ENCODE measurements at regions not wholly inside any gene's neighbourhood (a gene's known extent, or its start where the extent isn't known, plus 50 kb on each side); places are given as distances from the start of the nearest gene placed in this dataset.

- Histone ChIP-seq H2AFZ (ENCODE audit: low read depth, low read length) (no peak overlapping the region), H4K20me1 (ENCODE audit: insufficient read depth, low read length) (no peaks in the 10 kb centered on the region), H3K4me1 (ENCODE audit: insufficient read depth, low read length) (no peaks in the 10 kb centered on the region), H3K4me3 (ENCODE audit: low read depth in 1 of 2, low read length in 2 of 2) (no peak overlapping the region), H3K27me3 (ENCODE audit: insufficient read depth, low read length, poor library complexity) (no peaks in the 10 kb centered on the region), H3K36me3 (ENCODE audit: insufficient read depth, low read length) (no peaks in the 10 kb centered on the region), H3K9ac (ENCODE audit: low read depth, low read length) (no peak overlapping the region), H3K9me3 (ENCODE audit: insufficient read depth, low read length, severe bottlenecking) (no peaks in the 10 kb centered on the region), H3K4me2 (ENCODE audit: insufficient read depth, low read length) (no peak overlapping the region), H3K79me2 (ENCODE audit: insufficient read depth, low read length) (no peaks in the 10 kb centered on the region), H3K27ac (ENCODE audit: low read length) (no peak overlapping the region)
- ATAC-seq (ENCODE audit: insufficient read depth, low read depth) (no peak), DNase-seq (no peak)
- no peak for TF ChIP-seq CTCF (IDR thresholded peaks at IDR 0.05; ENCODE audit: borderline replicate concordance, extremely low read depth, low read length, poor library complexity, severe bottlenecking)
- no peak for TF ChIP-seq EZH2 (IDR thresholded peaks at IDR 0.05; ENCODE audit: borderline replicate concordance, low read depth, low read length, severe bottlenecking)
These were observed 604.4 kb downstream of the SLC6A15 start for GRCh38 chr12:84308211-84308610.

DNA sequence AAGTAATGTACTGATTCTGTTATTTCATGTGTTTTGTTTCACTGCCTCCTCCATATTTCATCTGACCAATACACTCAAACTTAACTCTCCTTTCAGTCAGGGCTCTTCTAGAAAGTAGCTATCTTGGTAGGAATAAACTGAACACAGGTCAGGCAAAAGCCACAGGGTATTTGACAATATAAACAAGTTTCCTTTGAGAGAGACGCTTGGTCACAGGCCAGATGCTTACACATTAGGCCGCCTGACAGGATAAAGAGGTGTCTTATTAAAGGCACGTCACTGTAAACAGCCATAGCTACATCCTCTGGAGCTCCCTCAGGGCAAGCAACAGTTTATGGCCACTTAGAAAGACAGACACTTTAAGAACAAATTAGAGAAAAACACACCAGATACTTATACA, 607.5 kb downstream of the SLC6A15 start:
- Histone ChIP-seq H3K27me3 (ENCODE audit: insufficient read depth, low read length, poor library complexity) (no peaks in the 10 kb centered on the region), H2AFZ (ENCODE audit: low read depth, low read length) (no peak overlapping the region), H3K9ac (ENCODE audit: low read depth, low read length) (no peak overlapping the region), H3K27ac (ENCODE audit: low read length) (no peak overlapping the region), H3K4me2 (ENCODE audit: insufficient read depth, low read length) (no peak overlapping the region), H3K36me3 (ENCODE audit: insufficient read depth, low read length) (no peaks in the 10 kb centered on the region), H3K79me2 (ENCODE audit: insufficient read depth, low read length) (no peaks in the 10 kb centered on the region), H3K4me1 (ENCODE audit: insufficient read depth, low read length) (no peaks in the 10 kb centered on the region), H4K20me1 (ENCODE audit: insufficient read depth, low read length) (no peaks in the 10 kb centered on the region), H3K4me3 (ENCODE audit: low read depth in 1 of 2, low read length in 2 of 2) (no peak overlapping the region), H3K9me3 (ENCODE audit: insufficient read depth, low read length, severe bottlenecking) (no peaks in the 10 kb centered on the region)
- ATAC-seq (ENCODE audit: insufficient read depth, low read depth) (no peak), DNase-seq (no peak)
- no peak for TF ChIP-seq CTCF (IDR thresholded peaks at IDR 0.05; ENCODE audit: borderline replicate concordance, extremely low read depth, low read length, poor library complexity, severe bottlenecking)

DNA sequence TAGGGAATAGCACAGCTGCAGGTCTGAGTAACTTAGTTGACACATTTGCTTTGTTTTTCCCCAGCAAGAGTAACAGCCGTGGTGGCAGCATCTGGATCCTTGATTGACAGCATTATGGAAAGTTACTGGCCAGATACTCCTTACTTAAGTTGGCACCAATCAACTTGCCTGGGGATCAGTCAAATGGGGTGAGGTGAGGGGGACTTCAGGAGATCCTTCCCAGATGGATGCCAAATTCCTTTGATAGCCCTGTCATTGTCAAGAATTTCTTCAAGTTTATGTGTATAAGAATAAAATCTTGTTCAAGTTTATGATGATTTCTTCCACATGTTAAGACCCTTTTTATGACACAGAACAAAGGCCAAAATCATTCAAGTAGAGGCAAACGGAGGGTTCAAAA, 618.4 kb downstream of the SLC6A15 start:
- no peaks in the 10 kb centered on the region for H3K4me1 ChIP-seq (ENCODE audit: insufficient read depth, low read length)
- no peaks in the 10 kb centered on the region for H3K36me3 ChIP-seq (ENCODE audit: insufficient read depth, low read length)
- no peak overlapping the region for H3K4me3 ChIP-seq (ENCODE audit: low read depth in 1 of 2, low read length in 2 of 2)
- H3K4me2 ChIP-seq (ENCODE audit: insufficient read depth, low read length) = no peak overlapping the region
- H3K27me3 ChIP-seq (ENCODE audit: insufficient read depth, low read length, poor library complexity) = no peaks in the 10 kb centered on the region
- H3K9ac ChIP-seq (ENCODE audit: low read depth, low read length) = no peak overlapping the region
- H3K9me3 ChIP-seq (ENCODE audit: insufficient read depth, low read length, severe bottlenecking) = no peaks in the 10 kb centered on the region
- H2AFZ ChIP-seq (ENCODE audit: low read depth, low read length) = no peak overlapping the region
- TF ChIP-seq CTCF (IDR thresholded peaks at IDR 0.05; ENCODE audit: borderline replicate concordance, extremely low read depth, low read length, poor library complexity, severe bottlenecking) (no peak), EZH2 (IDR thresholded peaks at IDR 0.05; ENCODE audit: borderline replicate concordance, low read depth, low read length, severe bottlenecking) (no peak)
- H3K79me2 ChIP-seq (ENCODE audit: insufficient read depth, low read length) = no peaks in the 10 kb centered on the region
- H4K20me1 ChIP-seq (ENCODE audit: insufficient read depth, low read length) = no peaks in the 10 kb centered on the region
- ATAC-seq (ENCODE audit: insufficient read depth, low read depth) = no peak
- DNase-seq = no peak
- H3K27ac ChIP-seq (ENCODE audit: low read length) = no peak overlapping the region

GRCh38 chr12:84290168-84290567, 622.4 kb downstream of the SLC6A15 start:
- Histone ChIP-seq H3K9me3 (ENCODE audit: insufficient read depth, low read length, severe bottlenecking) (no peaks in the 10 kb centered on the region), H3K27me3 (ENCODE audit: insufficient read depth, low read length, poor library complexity) (no peaks in the 10 kb centered on the region), H3K4me1 (ENCODE audit: insufficient read depth, low read length) (no peaks in the 10 kb centered on the region), H3K9ac (ENCODE audit: low read depth, low read length) (no peak overlapping the region), H3K27ac (ENCODE audit: low read length) (no peak overlapping the region), H3K79me2 (ENCODE audit: insufficient read depth, low read length) (no peaks in the 10 kb centered on the region), H2AFZ (ENCODE audit: low read depth, low read length) (no peak overlapping the region), H4K20me1 (ENCODE audit: insufficient read depth, low read length) (no peaks in the 10 kb centered on the region), H3K36me3 (ENCODE audit: insufficient read depth, low read length) (no peaks in the 10 kb centered on the region), H3K4me2 (ENCODE audit: insufficient read depth, low read length) (no peak overlapping the region), H3K4me3 (ENCODE audit: low read depth in 1 of 2, low read length in 2 of 2) (no peak overlapping the region)
- no peak for DNase-seq
- ATAC-seq (ENCODE audit: insufficient read depth, low read depth) = no peak
- no peak for TF ChIP-seq EZH2 (IDR thresholded peaks at IDR 0.05; ENCODE audit: borderline replicate concordance, low read depth, low read length, severe bottlenecking)

Measured in DND-41 (cell line).